H1 (cell line): ENCODE measurements at regions not wholly inside any gene's neighbourhood (a gene's known extent, or its start where the extent isn't known, plus 50 kb on each side); places are given as distances from the start of the nearest gene placed in this dataset.

ENCODE experiments used
- CTCF ChIA-PET: fragments of 300-600 bp; sonication (Branson Sonifier 250); formaldehyde crosslinking; loops from one replicate; lab custom pipeline; 2021; ENCODE audit not compliant: partially characterized antibody; lab: Charles Lee
- POLR2A ChIA-PET: fragments of 300-600 bp; sonication (Branson Sonifier 250); formaldehyde crosslinking; loops from one replicate; lab custom pipeline; 2021; ENCODE audit warnings: inconsistent platforms; ENCODE audit not compliant: partially characterized antibody; lab: Charles Lee
- DNase-seq, 2 experiments: peaks; one replicate each; pipeline versions ENCODE4 v3.0.0 to v3.0.0-alpha.2; 2010 to 2022; ENCODE audit warnings: low spot score in 2 of 2, low read depth in 1 of 2, mixed read lengths in 1 of 2
- FAIRE-seq: peaks from 2 replicates; lab custom pipeline; 2011; peaks lifted over from hg19 to GRCh38; lab: Jason Lieb, UNC
- H2AFZ ChIP-seq: 2 replicates; pipeline ENCODE4 v1.8.1; 2012; ENCODE audit warnings: low read length, inconsistent platforms
- H2AK5ac ChIP-seq: 2 replicates; pipeline ENCODE4 v1.6.1; 2013; ENCODE audit warnings: low read depth, low read length
- H2BK120ac ChIP-seq: replicated peaks from 2 replicates; pipeline ENCODE3; 2013; ENCODE audit warnings: low read depth, low read length, inconsistent platforms
- H2BK12ac ChIP-seq: 2 replicates; pipeline ENCODE4 v1.6.1; 2013; ENCODE audit warnings: low read depth, low read length
- H2BK15ac ChIP-seq: 2 replicates; pipeline ENCODE4 v1.6.1; 2013; ENCODE audit warnings: low read length
- H2BK20ac ChIP-seq: 2 replicates; pipeline ENCODE4 v1.6.1; 2013; ENCODE audit warnings: low read length
- H2BK5ac ChIP-seq: 2 replicates; pipeline ENCODE4 v1.6.1; 2013; ENCODE audit warnings: low read depth, low read length
- H3K14ac ChIP-seq: 2 replicates; pipeline ENCODE4 v1.6.1; 2013; ENCODE audit warnings: inconsistent platforms; ENCODE audit not compliant: insufficient read length
- H3K18ac ChIP-seq: 2 replicates; pipeline ENCODE4 v1.6.1; 2013; ENCODE audit warnings: low read length; ENCODE audit errors: extremely low read depth
- H3K23ac ChIP-seq: 2 replicates; pipeline ENCODE4 v1.6.1; 2013; ENCODE audit warnings: inconsistent platforms; ENCODE audit not compliant: insufficient read length
- H3K23me2 ChIP-seq: 2 replicates; pipeline ENCODE4 v1.6.1; 2013; ENCODE audit warnings: low read depth, low read length
- H3K27ac ChIP-seq: 2 replicates; pipeline ENCODE4 v1.6.1; 2011; ENCODE audit warnings: low read depth, low read length, inconsistent platforms
- H3K27me3 ChIP-seq, 4 experiments: replicated peaks in 1 of 4; 1 replicate in 1 of 4; 2 replicates in 3 of 4; pipeline versions ENCODE4 v1.6.1 to v1.8.1; 2011 to 2013; ENCODE audit warnings: low read length in 3 of 4, mild to moderate bottlenecking in 3 of 4, inconsistent platforms in 2 of 4, mixed read lengths in 2 of 4, moderate library complexity in 1 of 4; ENCODE audit not compliant: control insufficient read depth in 3 of 4, insufficient read depth in 3 of 4; ENCODE audit errors: extremely low read depth in 1 of 4
- H3K36me3 ChIP-seq, 4 experiments: 2 replicates each; pipeline versions ENCODE4 v1.6.1 to v1.8.1; 2011 to 2013; ENCODE audit warnings: mild to moderate bottlenecking in 4 of 4, low read length in 3 of 4, moderate library complexity in 2 of 4, control low read depth in 1 of 4, inconsistent platforms in 1 of 4; ENCODE audit not compliant: insufficient read depth in 4 of 4, control insufficient read depth in 2 of 4
- H3K4ac ChIP-seq: replicated peaks from 2 replicates; pipeline ENCODE3; 2013; ENCODE audit warnings: low read length, low read depth, mixed read lengths, inconsistent platforms; ENCODE audit not compliant: insufficient read length
- H3K4me1 ChIP-seq, 4 experiments: replicated peaks in 1 of 4; 1 replicate in 1 of 4; 2 replicates in 3 of 4; pipeline versions ENCODE4 v1.6.1 to v1.8.1; 2011 to 2013; ENCODE audit warnings: low read length in 3 of 4, inconsistent platforms in 2 of 4, mixed read lengths in 1 of 4; ENCODE audit not compliant: insufficient read depth in 4 of 4, control insufficient read depth in 3 of 4
- H3K4me2 ChIP-seq, 2 experiments: 2 replicates each; pipeline versions ENCODE4 v1.6.1 to v1.8.1; 2011 to 2013; ENCODE audit warnings: low read depth in 2 of 2, low read length in 2 of 2, control low read depth in 1 of 2, inconsistent platforms in 1 of 2, mild to moderate bottlenecking in 1 of 2; ENCODE audit not compliant: insufficient read depth in 1 of 2
- H3K4me3 ChIP-seq, 4 experiments: fragments of 200-600, 300-600 bp in 1 of 4; sonication (generic), shearing (Covaris generic), sonication (Bioruptor Twin) in 1 of 4; 2 replicates each; pipeline versions ENCODE4 v1.5.1 to v1.8.1; 2011 to 2016; ENCODE audit warnings: low read length in 4 of 4, low read depth in 3 of 4, control low read depth in 2 of 4, inconsistent platforms in 2 of 4, mild to moderate bottlenecking in 2 of 4, mixed read lengths in 1 of 4, moderate library complexity in 1 of 4; ENCODE audit not compliant: insufficient read depth in 2 of 4; ENCODE audit errors: extremely low read depth in 1 of 4
- H3K56ac ChIP-seq: replicated peaks from 2 replicates; pipeline ENCODE3; 2013; ENCODE audit warnings: low read depth, mild to moderate bottlenecking, mixed read lengths, low read length, inconsistent platforms; ENCODE audit not compliant: insufficient read length
- H3K79me1 ChIP-seq: 2 replicates; pipeline ENCODE4 v1.6.1; 2013; ENCODE audit warnings: low read depth, low read length, control low read depth
- H3K79me2 ChIP-seq, 2 experiments: 2 replicates each; pipeline versions ENCODE4 v1.6.1 to v1.8.1; 2012 to 2013; ENCODE audit warnings: low read length in 2 of 2, mild to moderate bottlenecking in 2 of 2, inconsistent platforms in 1 of 2; ENCODE audit not compliant: insufficient read depth in 2 of 2, control insufficient read depth in 1 of 2
- H3K9ac ChIP-seq, 4 experiments: replicated peaks in 1 of 4; 1 replicate in 1 of 4; 2 replicates in 3 of 4; pipeline versions ENCODE4 v1.6.1 to v1.8.1; 2011 to 2013; ENCODE audit warnings: low read depth in 3 of 4, low read length in 3 of 4, control low read depth in 2 of 4, mild to moderate bottlenecking in 2 of 4, moderate library complexity in 2 of 4, inconsistent platforms in 1 of 4; ENCODE audit errors: extremely low read depth in 1 of 4
- H3K9me3 ChIP-seq, 2 experiments: 2 replicates each; pipeline versions ENCODE4 v1.6.1 to v1.8.1; 2012 to 2013; ENCODE audit warnings: mild to moderate bottlenecking in 2 of 2, moderate library complexity in 2 of 2, control low read depth in 1 of 2, inconsistent platforms in 1 of 2, low read depth in 1 of 2, low read length in 1 of 2, mixed read lengths in 1 of 2; ENCODE audit not compliant: insufficient read depth in 2 of 2
- H4K20me1 ChIP-seq, 2 experiments: replicated peaks in 1 of 2; 2 replicates each; pipeline versions ENCODE3 to v1.8.1; 2011 to 2013; ENCODE audit warnings: inconsistent platforms in 2 of 2, low read length in 2 of 2, mild to moderate bottlenecking in 1 of 2; ENCODE audit not compliant: insufficient read depth in 2 of 2, control insufficient read depth in 1 of 2
- H4K5ac ChIP-seq: 2 replicates; pipeline ENCODE4 v1.6.1; 2013; ENCODE audit warnings: low read length, low read depth, mixed read lengths, inconsistent platforms; ENCODE audit not compliant: insufficient read length
- H4K8ac ChIP-seq: 2 replicates; pipeline ENCODE4 v1.8.0; 2013; ENCODE audit warnings: mild to moderate bottlenecking, moderate library complexity, low read length, inconsistent platforms; ENCODE audit not compliant: insufficient read depth; ENCODE audit errors: extremely low read depth
- H4K91ac ChIP-seq: replicated peaks from 2 replicates; pipeline ENCODE3; 2013; ENCODE audit warnings: low read length, mixed read lengths, inconsistent platforms; ENCODE audit not compliant: insufficient read length
- EZH2 ChIP-seq: fragments of 200-600 bp; sonication (generic); IDR thresholded peaks from 2 replicates; pipeline ENCODE4 v1.7.1; 2012; ENCODE audit warnings: low read depth, mild to moderate bottlenecking, moderate library complexity, low read length, inconsistent platforms; ENCODE audit not compliant: severe bottlenecking
- GTF2F1 ChIP-seq: IDR thresholded peaks from 2 replicates; pipeline ENCODE4 v1.6.1; 2012; ENCODE audit warnings: low read depth, low read length, improper control_type of control experiment, borderline replicate concordance
- HDAC6 ChIP-seq: IDR thresholded peaks from one replicate; pipeline ENCODE4 v1.7.1; 2012; ENCODE audit warnings: low read depth, mild to moderate bottlenecking, inconsistent platforms, low read length, moderate library complexity
- KDM1A ChIP-seq: fragments of 200-600, 300-600 bp; sonication (generic); IDR thresholded peaks from 2 replicates; pipeline ENCODE4 v1.7.1; 2016; ENCODE audit warnings: mild to moderate bottlenecking, low read length, borderline replicate concordance
- KDM5A ChIP-seq: fragments of 200-600 bp; IDR thresholded peaks from 2 replicates; pipeline ENCODE4 v1.7.1; 2012; ENCODE audit warnings: mild to moderate bottlenecking, low read length, inconsistent platforms, mixed read lengths
- NANOG ChIP-seq: IDR thresholded peaks from 2 replicates; pipeline ENCODE4 v1.6.1; 2011; ENCODE audit warnings: low read length, low read depth, mild to moderate bottlenecking, inconsistent platforms; ENCODE audit not compliant: insufficient read depth, poor library complexity, severe bottlenecking
- POLR2AphosphoS5 ChIP-seq: IDR thresholded peaks from 2 replicates; pipeline ENCODE4 v1.6.1; 2011; ENCODE audit warnings: low read depth, low read length
- POU5F1 ChIP-seq: IDR thresholded peaks from 2 replicates; pipeline ENCODE4 v1.6.1; 2011; ENCODE audit warnings: low read depth, mild to moderate bottlenecking, low read length, moderate library complexity
- RAD21 ChIP-seq, 2 experiments: IDR thresholded peaks in 1 of 2; conservative IDR thresholded peaks in 1 of 2; 2 replicates each; pipeline ENCODE4 v1.6.1; 2011; ENCODE audit warnings: low read depth in 2 of 2, low read length in 2 of 2, improper control_type of control experiment in 1 of 2, inconsistent platforms in 1 of 2, mild to moderate bottlenecking in 1 of 2, moderate library complexity in 1 of 2
- SIRT6 ChIP-seq: IDR thresholded peaks from one replicate; pipeline ENCODE4 v1.7.1; 2012; ENCODE audit warnings: low read length, inconsistent platforms
- WGBS, 2 experiments: shearing (Covaris generic) in 1 of 2; methylation state at CpG; one replicate each; pipeline versions ENCODE4 v1.1.6 to v1.1.7; 2013 to 2015; ENCODE audit warnings: low lambda C conversion rate in 2 of 2, mixed read lengths in 2 of 2, inconsistent platforms in 1 of 2, low coverage in 1 of 2, missing lambda C conversion rate in 1 of 2; ENCODE audit not compliant: insufficient replicate concordance in 2 of 2, insufficient coverage in 1 of 2, insufficient read length in 1 of 2; ENCODE audit errors: extremely low coverage in 1 of 2, missing lambda C conversion rate in 1 of 2; 5-methylcytosine and 5-hydroxymethylcytosine counted together
- TF ChIP-seq, protein P1 (sequence below): IDR thresholded peaks from 2 replicates; pipeline ENCODE4 v1.6.1; 2011; ENCODE audit warnings: low read length, improper control_type of control experiment

DNA sequence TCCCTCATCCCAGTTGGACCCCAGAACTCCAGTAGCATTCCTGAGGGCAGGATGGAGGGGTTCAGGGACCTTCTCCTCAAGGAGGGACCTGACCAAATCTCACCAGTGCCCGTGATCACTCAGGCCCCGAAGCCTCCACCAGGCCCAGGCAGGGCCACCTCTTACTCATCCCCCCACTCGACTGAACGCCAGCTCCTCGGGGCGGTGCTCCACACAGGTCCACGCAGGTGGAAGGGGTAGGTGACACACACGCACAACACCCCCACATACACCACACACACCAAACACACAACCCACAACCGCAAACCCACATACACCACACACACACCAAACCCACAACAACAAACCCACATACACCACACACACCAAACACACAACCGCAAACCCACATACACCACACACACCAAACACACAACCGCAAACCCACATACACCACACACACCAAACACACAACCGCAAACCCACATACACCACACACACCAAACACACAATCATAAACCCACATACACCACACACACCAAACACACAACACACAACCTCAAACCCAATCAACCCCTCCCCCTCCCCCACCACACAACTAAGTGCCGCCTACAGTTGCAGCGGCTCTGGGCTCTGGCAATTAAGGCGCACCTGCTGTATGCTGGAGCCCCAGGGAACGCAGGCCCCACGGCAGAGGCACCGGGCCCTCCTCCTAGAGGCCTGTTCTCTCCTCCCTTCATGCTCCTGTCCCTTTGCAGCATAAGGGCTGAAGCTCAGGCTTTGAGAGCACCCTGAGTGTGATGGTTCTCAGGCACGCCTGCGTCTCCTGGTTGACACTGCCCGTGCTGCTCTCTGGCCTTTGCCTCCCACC is 1318.1 kb downstream of the TBC1D22A start:
- Histone ChIP-seq H3K4me1 (peaks cover 0 to 11% (median 2%) of the 10 kb centered on the region in 4 experiments; a peak in 1 of 7 replicates), H3K23me2 (peaks cover 3% of the 10 kb centered on the region; the same call in 1 of the 2 replicates), H2BK20ac (no peak overlapping the region), H3K56ac (no peak overlapping the region), H3K27ac (no peak overlapping the region), H3K4ac (no peak overlapping the region), H3K18ac (0 out of 2 replicates have a peak overlapping the region, but pooled peaks have one; percentile 13), H3K9me3 (no peaks in the 10 kb centered on the region), H2AK5ac (no peak overlapping the region), H3K9ac (no peak overlapping the region), H2BK120ac (no peak overlapping the region), H3K27me3 (peaks cover 0 to 5% (median 0%) of the 10 kb centered on the region in 4 experiments; a peak in 1 of 7 replicates), H3K4me2 (no peak overlapping the region), H4K5ac (no peak overlapping the region), H2BK15ac (peak overlapping the region; percentile 31; the same call in 1 of the 2 replicates), H2BK5ac (0 out of 2 replicates have a peak overlapping the region, but pooled peaks have one; percentile 21), H2BK12ac (peak overlapping the region; percentile 81; the same call in 1 of the 2 replicates), H4K8ac (no peak overlapping the region), H3K36me3 (no peaks in the 10 kb centered on the region), H3K4me3 (no peak overlapping the region), H3K14ac (no peak overlapping the region), H4K91ac (no peak overlapping the region), H3K79me2 (no peaks in the 10 kb centered on the region), H3K79me1 (no peaks in the 10 kb centered on the region), H2AFZ (no peak overlapping the region), H4K20me1 (no peaks in the 10 kb centered on the region), H3K23ac (no peak overlapping the region)
- 90% methylated on average over 13 of the region's 21 CpGs; no CpG with 5 or more reads in 1 of the 2 experiments for WGBS, 2 experiments
- FAIRE-seq (no peak), DNase-seq (no peak)
- POLR2A ChIA-PET = no interaction called here
- CTCF ChIA-PET = no interaction called here
- TF ChIP-seq GTF2F1 (no peak), HDAC6 (no peak), POLR2AphosphoS5 (no peak), SIRT6 (no peak), NANOG (no peak), POU5F1 (no peak), RAD21 (IDR thresholded peaks at IDR 0.05 in 1 of 2, conservative IDR thresholded peaks at IDR 0.05 in 1 of 2; ENCODE audit: low read depth in 2 of 2, low read length in 2 of 2) (no peak), KDM5A (no peak), EZH2 (no peak), KDM1A (no peak)
- TF ChIP-seq, protein P1, sequence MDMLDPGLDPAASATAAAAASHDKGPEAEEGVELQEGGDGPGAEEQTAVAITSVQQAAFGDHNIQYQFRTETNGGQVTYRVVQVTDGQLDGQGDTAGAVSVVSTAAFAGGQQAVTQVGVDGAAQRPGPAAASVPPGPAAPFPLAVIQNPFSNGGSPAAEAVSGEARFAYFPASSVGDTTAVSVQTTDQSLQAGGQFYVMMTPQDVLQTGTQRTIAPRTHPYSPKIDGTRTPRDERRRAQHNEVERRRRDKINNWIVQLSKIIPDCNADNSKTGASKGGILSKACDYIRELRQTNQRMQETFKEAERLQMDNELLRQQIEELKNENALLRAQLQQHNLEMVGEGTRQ = no peak
